ENCODE measurements at regions not wholly inside any gene's neighbourhood (a gene's known extent, or its start where the extent isn't known, plus 50 kb on each side); places are given as distances from the start of the nearest gene placed in this dataset.

DNA sequence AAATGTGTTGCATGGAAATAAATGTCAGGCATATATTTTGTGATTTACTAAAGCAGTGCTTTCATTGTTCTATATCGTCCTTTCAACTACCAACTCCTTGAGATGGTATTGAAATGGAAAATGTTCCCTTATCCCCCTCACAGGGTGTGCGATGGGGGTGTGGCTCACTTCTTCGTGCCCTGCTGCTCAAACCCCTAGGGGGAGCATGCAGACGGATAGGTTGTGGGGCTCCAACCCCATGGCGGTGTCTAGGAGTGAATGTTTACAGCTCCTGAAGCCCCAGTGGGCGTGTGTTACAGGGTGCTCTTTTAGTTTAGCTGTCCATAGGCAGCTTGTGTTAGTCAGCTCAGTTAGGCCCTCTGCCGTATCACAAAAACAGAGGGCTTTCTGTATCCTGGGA, 287.7 kb upstream of the EMCN start:
- 87% methylated on average over 5 of the region's 7 CpGs for WGBS
- intact Hi-C loops (cut with DNase I), result no loop called here

DNA sequence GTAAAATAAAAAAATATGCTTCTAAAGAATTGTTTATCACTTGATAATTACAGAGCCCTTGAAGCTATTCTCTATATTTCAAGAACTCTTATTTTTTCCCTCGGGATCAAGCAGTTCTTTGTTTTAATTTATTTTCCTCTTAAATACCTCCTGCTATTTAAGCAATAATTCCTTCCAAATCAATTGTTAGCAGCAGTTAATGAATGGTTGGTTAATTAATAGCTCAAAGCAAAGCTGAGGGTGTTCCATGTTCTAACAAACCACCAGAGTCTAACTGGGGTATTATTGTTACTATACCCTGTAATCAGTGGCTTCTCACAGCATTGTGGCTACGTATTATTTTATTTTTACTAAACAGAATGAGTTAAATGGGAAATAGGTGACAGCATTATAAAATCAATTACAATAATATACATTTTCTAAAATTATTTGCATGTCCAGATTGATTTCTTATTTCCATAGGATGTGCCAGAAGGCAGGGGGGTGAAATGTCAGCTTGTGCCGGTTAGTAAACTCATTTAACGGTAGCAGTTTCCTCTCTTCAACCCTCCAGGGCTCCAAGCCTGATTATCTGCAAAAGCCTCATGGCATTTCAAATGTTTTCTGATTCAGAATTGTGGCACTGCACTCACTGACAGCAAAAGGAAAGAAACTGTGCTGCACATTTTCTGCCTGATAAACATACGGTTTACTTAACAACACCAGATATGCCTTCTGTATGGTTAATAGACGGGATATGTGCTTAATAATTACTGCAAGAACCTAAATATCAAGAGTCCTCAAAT, 286.9 kb upstream of the EMCN start:
- TF ChIP-seq, protein P1, sequence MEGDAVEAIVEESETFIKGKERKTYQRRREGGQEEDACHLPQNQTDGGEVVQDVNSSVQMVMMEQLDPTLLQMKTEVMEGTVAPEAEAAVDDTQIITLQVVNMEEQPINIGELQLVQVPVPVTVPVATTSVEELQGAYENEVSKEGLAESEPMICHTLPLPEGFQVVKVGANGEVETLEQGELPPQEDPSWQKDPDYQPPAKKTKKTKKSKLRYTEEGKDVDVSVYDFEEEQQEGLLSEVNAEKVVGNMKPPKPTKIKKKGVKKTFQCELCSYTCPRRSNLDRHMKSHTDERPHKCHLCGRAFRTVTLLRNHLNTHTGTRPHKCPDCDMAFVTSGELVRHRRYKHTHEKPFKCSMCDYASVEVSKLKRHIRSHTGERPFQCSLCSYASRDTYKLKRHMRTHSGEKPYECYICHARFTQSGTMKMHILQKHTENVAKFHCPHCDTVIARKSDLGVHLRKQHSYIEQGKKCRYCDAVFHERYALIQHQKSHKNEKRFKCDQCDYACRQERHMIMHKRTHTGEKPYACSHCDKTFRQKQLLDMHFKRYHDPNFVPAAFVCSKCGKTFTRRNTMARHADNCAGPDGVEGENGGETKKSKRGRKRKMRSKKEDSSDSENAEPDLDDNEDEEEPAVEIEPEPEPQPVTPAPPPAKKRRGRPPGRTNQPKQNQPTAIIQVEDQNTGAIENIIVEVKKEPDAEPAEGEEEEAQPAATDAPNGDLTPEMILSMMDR (IDR thresholded peaks at IDR 0.05), result no peak
- TF ChIP-seq POLR2AphosphoS5 (IDR thresholded peaks at IDR 0.05) (no peak), EP300 (IDR thresholded peaks at IDR 0.05) (no peak), POLR2A (IDR thresholded peaks at IDR 0.05; ENCODE audit: low read depth) (no peak)
- intact Hi-C loops (cut with DNase I), result no loop called here
- WGBS, result 90% methylated on average over 6 of the region's 6 CpGs
- H3K9me3 ChIP-seq, result no peaks in the 10 kb centered on the region
- DNase-seq (ENCODE audit: extremely low spot score), result no peak
- H3K36me3 ChIP-seq, result no peaks in the 10 kb centered on the region
- no peak overlapping the region for H3K27ac ChIP-seq (replicated peaks in 1 of 4)
- H3K4me1 ChIP-seq, result no peaks in the 10 kb centered on the region
- no peak overlapping the region for H3K4me3 ChIP-seq
- no peaks in the 10 kb centered on the region for H3K27me3 ChIP-seq

More for the DNA sequence above, 287.7 kb upstream of the EMCN start:
- Histone ChIP-seq H3K4me3 (no peak overlapping the region), H3K9me3 (no peaks in the 10 kb centered on the region), H3K27me3 (no peaks in the 10 kb centered on the region), H3K36me3 (no peaks in the 10 kb centered on the region), H3K4me1 (no peaks in the 10 kb centered on the region), H3K27ac (replicated peaks in 1 of 4) (no peak overlapping the region)
- TF ChIP-seq, protein P1 (IDR thresholded peaks at IDR 0.05), result no peak
- DNase-seq (ENCODE audit: extremely low spot score), result no peak

DNA sequence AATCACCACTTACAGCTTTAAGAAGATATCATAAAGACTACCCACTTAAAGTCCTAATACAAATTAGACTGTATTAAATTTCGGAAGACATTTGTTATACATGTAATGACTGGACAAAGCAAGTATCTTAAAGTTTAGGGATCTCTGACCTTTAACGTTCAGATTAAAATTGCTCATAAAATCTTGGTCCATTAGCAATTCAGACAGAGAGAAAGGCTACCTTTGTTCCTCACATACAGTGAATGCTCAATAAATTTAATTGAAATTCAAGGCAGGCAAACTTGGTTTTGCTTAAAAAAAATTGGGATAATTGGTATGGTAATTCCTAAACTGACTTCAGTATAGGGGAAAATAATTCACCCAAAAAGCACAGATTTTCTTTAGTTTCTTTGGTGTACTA, 285.9 kb upstream of the EMCN start:
- no peak overlapping the region for H3K27ac ChIP-seq (replicated peaks in 1 of 4)
- H3K36me3 ChIP-seq, result no peaks in the 10 kb centered on the region
- no peaks in the 10 kb centered on the region for H3K4me1 ChIP-seq
- H3K4me3 ChIP-seq, result no peak overlapping the region
- no peaks in the 10 kb centered on the region for H3K27me3 ChIP-seq
- no peaks in the 10 kb centered on the region for H3K9me3 ChIP-seq
- no peak for DNase-seq (ENCODE audit: extremely low spot score)
- intact Hi-C loops (cut with DNase I), result no loop called here
- TF ChIP-seq, protein P1 (IDR thresholded peaks at IDR 0.05), result no peak
- TF ChIP-seq POLR2AphosphoS5 (IDR thresholded peaks at IDR 0.05) (no peak), EP300 (IDR thresholded peaks at IDR 0.05) (no peak), POLR2A (IDR thresholded peaks at IDR 0.05; ENCODE audit: low read depth) (no peak)
- 82% methylated on average over 2 of the region's 2 CpGs for WGBS

DNA sequence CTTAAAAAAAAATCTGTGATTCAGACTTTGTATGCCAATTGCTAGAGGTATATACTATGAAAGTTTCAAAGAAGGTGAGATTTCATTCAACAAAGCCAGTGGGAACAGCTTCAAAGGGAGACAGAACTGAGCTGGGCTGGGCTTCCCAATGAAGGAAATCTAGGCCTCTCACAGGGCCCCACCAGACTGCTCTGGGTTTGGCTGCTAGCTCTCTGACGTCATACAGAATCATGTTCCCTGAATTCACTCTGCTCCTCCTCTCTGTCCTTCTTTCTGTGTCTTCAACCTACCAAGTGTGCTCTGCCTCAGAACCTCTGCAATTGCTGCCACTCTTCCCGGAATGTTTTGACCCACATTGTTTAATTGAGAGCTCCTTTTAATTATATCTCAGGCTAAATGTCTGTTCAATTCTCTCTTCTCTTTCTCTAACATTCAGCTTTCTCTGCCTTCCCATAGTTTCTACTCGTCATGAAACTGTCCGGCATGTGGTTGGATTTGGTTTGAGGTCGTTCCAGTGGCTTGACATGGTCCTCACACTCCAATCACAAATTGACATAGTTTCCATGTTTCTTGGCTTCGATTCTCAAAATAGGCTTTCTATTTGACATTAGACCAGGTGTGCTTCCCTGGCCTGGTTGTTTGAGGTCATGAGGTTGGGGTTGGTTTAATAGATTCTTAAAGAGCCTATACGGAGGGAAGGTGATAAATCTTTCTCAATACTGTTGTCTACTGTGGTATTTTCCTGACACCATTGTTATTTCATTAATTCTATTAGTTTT, 282.1 kb upstream of the EMCN start:
- WGBS, result 78% methylated on average over 7 of the region's 7 CpGs
- H3K36me3 ChIP-seq, result no peaks in the 10 kb centered on the region
- no peaks in the 10 kb centered on the region for H3K4me1 ChIP-seq
- H3K9me3 ChIP-seq, result no peaks in the 10 kb centered on the region
- H3K27me3 ChIP-seq, result no peaks in the 10 kb centered on the region
- no peak overlapping the region for H3K27ac ChIP-seq (replicated peaks in 1 of 4)
- H3K4me3 ChIP-seq, result no peak overlapping the region
- no peak for DNase-seq (ENCODE audit: extremely low spot score)
- intact Hi-C loops (cut with DNase I), result no loop called here
- TF ChIP-seq POLR2AphosphoS5 (IDR thresholded peaks at IDR 0.05), result no peak
- no peak for TF ChIP-seq POLR2A (IDR thresholded peaks at IDR 0.05; ENCODE audit: low read depth)
- TF ChIP-seq, protein P1 (IDR thresholded peaks at IDR 0.05), result no peak
- no peak for TF ChIP-seq EP300 (IDR thresholded peaks at IDR 0.05)

Measured in esophagus muscularis mucosa (tissue), 4 donors.